AG04450 (cell line): ENCODE measurements at regions not wholly inside any gene's neighbourhood (a gene's known extent, or its start where the extent isn't known, plus 50 kb on each side); places are given as distances from the start of the nearest gene placed in this dataset.
"Not testable (repeated sequence)": the region's sequence is repeated elsewhere in the genome, so short reads cannot be mapped to it uniquely, and the experiment has no call there.

Experiments
- CTCF ChIA-PET: fragments of 300-600, 350-600 bp; formaldehyde crosslinking; extraction: SDS; loops from one replicate; lab custom pipeline; 2022; ENCODE audit warnings: antibody characterized with exemption, inconsistent platforms; lab: Charles Lee
- POLR2A ChIA-PET: fragments of 350-600 bp; formaldehyde crosslinking; extraction: SDS; loops from one replicate; lab custom pipeline; 2021; ENCODE audit warnings: antibody characterized with exemption, inconsistent platforms; lab: Yijun Ruan, JAX
- DNase-seq: peaks from one replicate; pipeline ENCODE4 v3.0.0-alpha.2; 2011; ENCODE audit warnings: low read depth, low spot score
- H3K27ac ChIP-seq: one replicate; pipeline ENCODE4 v1.5.1; 2012; ENCODE audit warnings: low read depth, low read length, control low read depth
- H3K27me3 ChIP-seq: one replicate; pipeline ENCODE4 v1.6.0; 2012; ENCODE audit warnings: low read length; ENCODE audit not compliant: control insufficient read depth, insufficient read depth
- H3K4me3 ChIP-seq: 2 replicates; pipeline ENCODE4 v1.5.1; 2011; ENCODE audit warnings: mild to moderate bottlenecking, low read depth, low read length, control low read depth
- H3K9me3 ChIP-seq: 2 replicates; pipeline ENCODE4 v1.5.1; 2012; ENCODE audit warnings: low read length; ENCODE audit not compliant: control insufficient read depth, insufficient read depth
- TF ChIP-seq, protein P1 (sequence below): IDR thresholded peaks from 2 replicates; pipeline ENCODE4 v1.5.1; 2011; ENCODE audit warnings: low read depth, low read length, control low read depth, inconsistent platforms

DNA sequence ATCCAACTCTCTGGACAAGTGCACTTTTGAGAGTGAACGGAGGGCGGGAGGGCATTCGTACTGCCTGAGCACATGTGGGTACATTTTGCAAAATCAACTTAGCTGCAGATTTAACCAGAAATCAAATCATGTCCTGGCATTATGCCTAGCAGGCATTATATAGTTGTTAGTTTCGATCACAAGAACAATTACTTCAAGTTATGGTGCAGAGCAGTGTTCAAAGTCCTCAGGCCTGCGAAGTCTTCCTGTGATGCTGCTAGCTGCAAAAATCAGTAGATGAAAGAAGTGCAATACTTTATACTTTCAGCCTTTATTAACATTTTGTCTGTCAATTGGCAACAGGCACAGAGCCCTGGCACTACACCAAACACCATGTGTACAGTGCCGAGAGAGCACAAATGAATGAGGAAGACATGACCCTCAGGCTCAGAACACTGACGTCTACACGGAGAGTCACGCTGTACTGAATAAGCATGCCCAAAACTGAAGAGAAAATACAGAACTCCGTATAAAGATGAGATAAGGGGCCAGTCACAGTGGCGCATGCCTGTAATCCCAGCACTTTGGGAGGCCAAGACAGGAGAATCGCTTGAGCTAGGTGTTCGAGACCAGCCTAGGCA, 92.1 kb upstream of the CREB1 start:
- CTCF ChIA-PET: no interaction called here
- TF ChIP-seq, protein P1, sequence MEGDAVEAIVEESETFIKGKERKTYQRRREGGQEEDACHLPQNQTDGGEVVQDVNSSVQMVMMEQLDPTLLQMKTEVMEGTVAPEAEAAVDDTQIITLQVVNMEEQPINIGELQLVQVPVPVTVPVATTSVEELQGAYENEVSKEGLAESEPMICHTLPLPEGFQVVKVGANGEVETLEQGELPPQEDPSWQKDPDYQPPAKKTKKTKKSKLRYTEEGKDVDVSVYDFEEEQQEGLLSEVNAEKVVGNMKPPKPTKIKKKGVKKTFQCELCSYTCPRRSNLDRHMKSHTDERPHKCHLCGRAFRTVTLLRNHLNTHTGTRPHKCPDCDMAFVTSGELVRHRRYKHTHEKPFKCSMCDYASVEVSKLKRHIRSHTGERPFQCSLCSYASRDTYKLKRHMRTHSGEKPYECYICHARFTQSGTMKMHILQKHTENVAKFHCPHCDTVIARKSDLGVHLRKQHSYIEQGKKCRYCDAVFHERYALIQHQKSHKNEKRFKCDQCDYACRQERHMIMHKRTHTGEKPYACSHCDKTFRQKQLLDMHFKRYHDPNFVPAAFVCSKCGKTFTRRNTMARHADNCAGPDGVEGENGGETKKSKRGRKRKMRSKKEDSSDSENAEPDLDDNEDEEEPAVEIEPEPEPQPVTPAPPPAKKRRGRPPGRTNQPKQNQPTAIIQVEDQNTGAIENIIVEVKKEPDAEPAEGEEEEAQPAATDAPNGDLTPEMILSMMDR: no peak
- POLR2A ChIA-PET: interaction anchor here (0.6 kb wide), 1 partner anchor 27 kb away, joined by 8 read pairs; no protein-coding TSS in a partner anchor
- Histone ChIP-seq H3K27ac (no peak overlapping the region), H3K4me3 (no peak overlapping the region), H3K9me3 (no peaks in the 10 kb centered on the region), H3K27me3 (no peaks in the 10 kb centered on the region)
- DNase-seq: no peak

DNA sequence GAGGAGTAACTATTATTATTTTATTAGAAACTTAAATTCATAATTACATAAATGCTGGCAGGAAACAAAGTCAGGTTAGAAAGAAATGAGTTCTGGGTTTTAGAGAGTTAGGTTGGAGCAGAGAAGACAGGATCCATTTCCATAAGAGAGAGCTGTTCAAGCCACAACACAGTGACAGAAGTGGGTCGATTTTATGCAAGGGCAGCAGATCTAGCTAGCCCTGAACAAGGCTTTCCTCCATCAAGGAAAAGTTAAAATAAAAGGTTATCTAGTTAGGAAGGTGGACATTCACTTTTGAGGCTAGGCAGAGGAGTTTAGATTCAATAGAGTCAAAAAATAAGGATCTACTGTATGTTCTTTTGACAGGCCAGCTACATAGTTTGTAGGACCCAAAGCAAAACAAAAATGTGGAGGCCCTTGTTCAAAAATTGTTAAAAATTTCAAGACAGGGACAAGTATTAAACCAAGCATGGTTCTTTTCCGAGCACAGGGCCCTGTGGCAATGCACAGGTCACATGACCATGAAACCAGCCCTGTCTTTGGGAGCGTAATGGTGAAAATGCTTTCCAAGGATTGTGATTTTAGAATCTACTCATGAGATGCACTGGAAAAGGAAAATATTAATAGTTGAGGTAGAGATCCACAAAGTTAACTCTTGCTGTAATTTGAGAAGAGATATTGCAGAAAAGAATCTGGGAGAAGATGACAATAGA, 91.2 kb upstream of the CREB1 start:
- POLR2A ChIA-PET: no interaction called here
- no peaks in the 10 kb centered on the region for H3K27me3 ChIP-seq
- H3K27ac ChIP-seq: no peak overlapping the region
- no peaks in the 10 kb centered on the region for H3K9me3 ChIP-seq
- CTCF ChIA-PET: no interaction called here
- no peak overlapping the region for H3K4me3 ChIP-seq
- TF ChIP-seq, protein P1: no peak
- DNase-seq: no peak

DNA sequence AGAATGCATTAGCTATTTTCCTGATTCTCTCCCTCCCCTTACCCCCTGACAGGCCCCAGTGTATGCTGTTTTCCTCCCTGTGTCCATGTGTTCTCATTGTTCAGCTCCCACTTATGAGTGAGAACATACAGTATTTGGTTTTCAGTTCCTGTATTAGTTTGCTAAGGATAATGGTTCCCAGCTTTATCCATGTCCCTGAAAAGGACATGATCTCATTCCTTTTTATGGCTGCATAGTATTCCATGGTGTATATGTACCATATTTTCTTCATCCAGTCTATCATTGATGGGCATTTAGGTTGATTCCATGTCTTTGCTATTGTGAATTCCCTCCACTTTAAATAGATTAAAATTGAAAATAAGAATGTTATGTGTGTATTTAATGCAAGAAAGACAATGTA, 89.9 kb upstream of the CREB1 start:
- H3K27ac ChIP-seq, POLR2A ChIA-PET, DNase-seq, H3K9me3 ChIP-seq, H3K27me3 ChIP-seq, CTCF ChIA-PET, H3K4me3 ChIP-seq: not testable (repeated sequence)

DNA sequence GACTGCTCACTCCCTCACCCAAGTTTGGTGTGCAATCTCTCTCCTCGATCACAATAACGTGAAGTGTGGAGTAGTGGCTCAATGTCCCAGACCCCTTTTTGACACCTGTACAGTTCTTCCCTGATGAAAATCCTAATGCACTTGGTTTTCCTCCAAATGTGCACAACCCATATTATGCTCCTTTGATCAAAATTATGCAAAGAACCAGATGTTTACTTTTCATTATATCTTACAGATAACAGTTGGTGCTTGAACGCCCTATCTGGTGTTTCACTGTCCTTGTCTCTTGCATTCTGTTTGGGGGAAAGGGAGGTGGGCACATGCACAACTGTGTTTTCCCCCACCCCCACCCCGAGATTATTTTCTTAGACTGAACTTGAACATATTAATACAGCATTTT, 85.0 kb upstream of the CREB1 start:
- H3K4me3 ChIP-seq: no peak overlapping the region
- TF ChIP-seq, protein P1: no peak
- POLR2A ChIA-PET: no interaction called here
- H3K27ac ChIP-seq: no peak overlapping the region
- CTCF ChIA-PET: no interaction called here
- no peaks in the 10 kb centered on the region for H3K27me3 ChIP-seq
- no peak for DNase-seq
- H3K9me3 ChIP-seq: no peaks in the 10 kb centered on the region

DNA sequence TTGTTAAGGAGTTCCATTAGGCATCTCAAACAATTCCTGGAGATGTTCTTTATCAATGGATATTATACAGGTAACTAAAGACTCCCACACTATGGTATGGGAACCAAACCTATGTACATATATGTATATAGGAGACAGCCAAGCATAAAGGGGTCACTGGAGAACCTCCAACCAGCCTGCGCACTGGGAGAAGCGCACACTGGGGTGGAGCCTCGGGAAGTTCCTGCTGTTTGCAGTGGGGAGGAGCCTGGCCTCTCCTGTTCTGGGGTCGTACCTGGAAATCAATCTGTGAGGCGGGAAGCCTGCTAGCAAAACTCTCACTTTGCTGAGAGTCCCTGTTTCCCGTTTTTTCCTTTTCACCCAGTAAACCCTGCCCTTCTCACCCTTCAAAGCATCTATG, 83.1 kb upstream of the CREB1 start:
- H3K27ac ChIP-seq: no peak overlapping the region
- H3K4me3 ChIP-seq: no peak overlapping the region
- CTCF ChIA-PET: no interaction called here
- DNase-seq: no peak
- TF ChIP-seq, protein P1: no peak
- POLR2A ChIA-PET: no interaction called here
- no peaks in the 10 kb centered on the region for H3K9me3 ChIP-seq
- H3K27me3 ChIP-seq: no peaks in the 10 kb centered on the region
